GM21515 (cell line): ENCODE measurements at regions not wholly inside any gene's neighbourhood (a gene's known extent, or its start where the extent isn't known, plus 50 kb on each side); places are given as distances from the start of the nearest gene placed in this dataset.
"Not testable (repeated sequence)": the region's sequence is repeated elsewhere in the genome, so short reads cannot be mapped to it uniquely, and the experiment has no call there.

Experiments
- ATAC-seq: cut with Tn5 transposase; IDR thresholded peaks from one replicate; pipeline ENCODE4 v1.9.1; 2021; ENCODE audit not compliant: unreplicated experiment

DNA sequence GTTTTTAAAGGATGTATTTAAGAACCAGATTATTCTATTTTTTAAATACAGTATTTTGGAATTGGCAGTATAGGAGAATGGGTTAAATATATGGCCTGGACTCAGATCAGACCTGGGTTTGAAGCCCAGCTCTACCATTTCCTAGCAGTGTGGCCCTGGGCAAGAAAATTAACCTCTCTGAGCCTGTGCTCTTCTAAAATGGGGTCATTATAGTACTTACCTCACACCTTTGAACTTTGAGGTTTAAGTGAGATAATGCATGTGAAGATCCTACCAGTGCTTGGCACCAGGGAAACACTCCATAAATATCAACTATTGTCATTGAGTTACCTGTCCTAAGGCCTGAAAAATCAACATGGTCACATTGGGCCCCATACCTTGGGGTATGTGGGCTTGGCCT lies 93.4 kb upstream of the WSB1 start:
- no peak for ATAC-seq

DNA sequence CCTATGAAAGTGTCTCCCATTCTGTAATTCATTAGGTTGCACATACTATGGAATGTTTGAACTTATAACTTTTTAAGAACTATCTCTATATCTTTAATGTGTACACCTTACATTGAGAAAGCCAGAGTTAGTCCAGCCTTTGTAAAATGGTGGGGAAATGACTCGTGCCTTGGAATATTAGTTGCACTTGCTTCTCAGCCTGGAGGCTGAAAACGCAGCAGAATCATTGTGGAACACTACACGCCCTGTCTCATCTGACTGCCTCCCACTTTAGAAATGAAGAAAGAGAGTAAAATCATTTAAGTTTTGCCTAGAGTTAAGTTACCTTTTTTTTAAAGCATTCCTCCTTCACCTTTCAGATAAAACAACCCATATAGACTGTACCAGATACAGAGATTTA lies 90.7 kb upstream of the WSB1 start:
- no peak for ATAC-seq

DNA sequence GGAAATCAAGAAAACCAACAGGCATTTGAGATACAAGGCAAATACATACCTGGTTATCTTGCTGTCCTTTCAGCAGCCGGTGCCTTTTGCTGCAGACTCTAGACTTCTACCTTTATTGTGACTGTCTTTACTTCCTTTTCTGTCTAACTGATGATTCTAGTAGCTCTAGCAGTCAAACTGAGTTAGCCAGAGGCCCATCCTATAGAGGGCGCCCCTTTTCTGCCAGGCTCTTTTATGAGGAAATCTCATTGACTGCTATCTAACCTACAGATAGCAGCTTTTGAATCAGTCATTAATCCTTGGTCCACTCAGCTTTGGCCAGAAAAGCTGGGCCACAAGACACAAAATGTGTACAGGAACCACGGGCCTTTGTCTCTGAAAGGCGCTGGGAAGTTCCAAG lies 87.5 kb upstream of the WSB1 start:
- ATAC-seq = no peak

DNA sequence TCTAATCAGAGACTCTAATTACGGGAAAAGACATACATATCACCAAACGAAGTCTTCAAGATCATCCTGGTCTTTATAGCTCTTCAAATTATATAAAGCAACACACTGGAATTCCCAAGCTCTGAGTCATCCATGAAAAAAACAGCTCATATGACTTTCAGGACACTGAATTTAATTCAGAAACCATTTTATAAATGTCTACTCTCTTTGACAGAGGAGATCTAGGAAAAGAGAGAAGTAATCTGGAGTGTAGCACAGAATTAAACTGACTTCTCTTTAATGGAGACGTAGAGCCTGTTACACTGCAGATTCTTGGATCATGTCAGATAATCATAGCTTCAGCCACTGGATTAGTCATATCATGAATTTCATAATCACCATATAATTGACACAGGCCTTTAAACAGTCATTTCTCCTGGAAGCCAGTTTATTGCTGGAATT lies 86.8 kb upstream of the WSB1 start:
- ATAC-seq = no peak

DNA sequence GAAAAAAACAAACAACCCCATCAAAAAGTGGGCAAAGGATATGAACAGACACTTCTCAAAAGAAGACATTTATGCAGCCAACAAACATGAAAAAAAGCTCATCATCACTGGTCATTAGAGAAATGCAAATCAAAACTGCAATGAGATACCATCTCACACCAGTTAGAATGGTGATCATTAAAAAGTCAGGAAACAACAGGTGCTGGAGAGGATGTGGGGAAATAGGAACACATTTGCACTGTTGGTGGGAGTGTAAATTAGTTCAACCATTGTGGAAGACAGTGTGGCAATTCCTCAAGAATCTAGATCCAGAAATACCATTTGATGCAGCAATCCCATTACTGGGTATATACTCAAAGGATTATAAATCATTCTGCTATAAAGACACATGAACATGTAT lies 85.5 kb upstream of the WSB1 start:
- ATAC-seq = not testable (repeated sequence)

DNA sequence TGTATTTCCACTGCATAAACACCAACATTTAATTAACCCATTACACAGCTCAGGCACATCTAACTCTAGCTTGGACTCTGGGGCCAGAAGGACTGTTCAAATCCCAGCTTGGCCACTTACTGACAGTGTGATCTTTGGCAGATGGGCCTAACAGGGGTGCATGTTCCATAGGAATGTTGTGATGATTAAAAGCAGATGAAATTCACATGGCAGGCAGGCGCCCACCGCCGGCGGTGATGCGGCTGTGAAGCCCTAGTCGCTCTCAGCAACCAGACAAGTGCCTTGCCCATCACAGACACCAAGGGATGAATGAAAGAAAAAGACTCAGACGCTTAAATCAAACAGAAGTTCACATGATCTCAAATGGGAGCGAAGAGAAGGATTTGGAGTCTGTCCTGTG lies 84.6 kb upstream of the WSB1 start:
- no peak for ATAC-seq

DNA sequence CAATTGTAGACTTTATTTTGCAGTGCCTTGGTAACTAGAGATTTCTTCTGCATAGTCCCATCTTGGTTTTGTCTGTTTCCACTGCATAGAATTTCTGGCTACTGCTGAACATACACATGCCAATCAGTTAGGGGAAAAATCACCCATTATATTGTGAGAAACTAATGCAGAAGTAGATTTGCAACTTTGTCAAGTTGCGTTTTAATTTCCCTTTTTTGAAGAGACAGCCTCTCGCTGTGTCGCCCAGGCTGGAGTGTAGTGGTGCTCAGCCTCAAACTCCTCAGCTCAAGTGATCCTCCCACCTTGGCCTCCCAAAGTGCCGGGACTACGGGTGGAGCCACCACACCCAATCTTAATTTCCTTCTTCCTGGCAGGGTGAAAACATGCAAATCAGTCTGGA lies 83.1 kb upstream of the WSB1 start:
- not testable (repeated sequence) for ATAC-seq

DNA sequence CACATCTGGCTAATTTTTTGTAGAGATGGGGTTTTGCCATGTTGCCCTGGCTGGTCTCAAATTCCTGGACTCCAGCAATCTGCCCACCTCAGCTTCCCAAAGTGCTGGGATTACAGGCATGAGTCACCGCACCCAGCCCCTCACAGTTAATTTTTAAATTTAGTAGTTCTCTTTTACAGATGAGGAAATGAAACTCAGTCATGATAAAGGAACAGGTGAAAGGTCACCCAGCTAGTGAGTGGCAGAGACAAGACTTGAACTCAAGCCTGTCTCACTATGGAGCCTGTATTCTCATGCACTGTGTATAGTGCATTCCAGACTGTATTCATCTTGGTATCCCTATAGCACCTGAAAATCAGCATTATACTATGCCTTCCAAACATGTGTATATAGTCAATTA lies 77.1 kb upstream of the WSB1 start:
- ATAC-seq = no peak

DNA sequence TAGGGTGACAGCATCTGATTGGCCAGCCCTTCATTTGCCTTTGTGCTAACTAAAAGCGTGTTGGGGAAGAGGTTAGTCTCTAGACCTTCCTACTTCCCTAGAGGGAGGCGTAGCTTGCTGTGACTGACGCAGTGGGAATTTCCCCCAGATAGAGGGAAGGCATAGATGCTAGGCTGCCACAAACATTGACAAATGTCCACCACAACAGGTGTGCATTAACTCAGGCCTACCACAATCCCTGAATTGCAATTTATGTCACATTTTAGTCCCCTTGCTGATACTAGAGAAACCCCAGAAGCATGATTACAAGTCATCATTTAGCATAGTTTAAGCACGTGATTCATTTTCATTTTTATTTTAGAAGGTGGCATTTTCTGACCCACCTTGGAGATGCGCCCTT lies 76.3 kb upstream of the WSB1 start:
- peak; percentile 66 for ATAC-seq

DNA sequence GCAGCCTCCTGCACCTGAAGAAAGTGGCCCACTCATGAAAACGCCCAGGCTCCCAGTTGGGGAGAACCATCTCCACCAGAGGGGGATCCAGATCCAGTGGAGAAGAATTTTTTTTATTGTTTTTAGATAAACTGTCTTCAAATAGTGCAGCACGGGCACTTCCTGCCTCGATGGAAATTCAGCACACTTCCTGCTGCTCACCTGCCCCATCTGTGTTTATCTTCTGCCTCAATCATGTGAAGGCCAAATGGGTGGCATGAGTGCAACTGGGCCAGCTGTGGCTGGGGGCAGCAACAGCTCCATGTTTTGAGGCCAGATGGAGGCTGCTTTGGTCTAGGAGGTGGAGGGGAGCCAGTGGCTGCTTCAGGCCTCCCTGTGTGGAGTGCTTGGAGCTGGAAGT lies 75.9 kb upstream of the WSB1 start:
- peak; percentile 3 for ATAC-seq

DNA sequence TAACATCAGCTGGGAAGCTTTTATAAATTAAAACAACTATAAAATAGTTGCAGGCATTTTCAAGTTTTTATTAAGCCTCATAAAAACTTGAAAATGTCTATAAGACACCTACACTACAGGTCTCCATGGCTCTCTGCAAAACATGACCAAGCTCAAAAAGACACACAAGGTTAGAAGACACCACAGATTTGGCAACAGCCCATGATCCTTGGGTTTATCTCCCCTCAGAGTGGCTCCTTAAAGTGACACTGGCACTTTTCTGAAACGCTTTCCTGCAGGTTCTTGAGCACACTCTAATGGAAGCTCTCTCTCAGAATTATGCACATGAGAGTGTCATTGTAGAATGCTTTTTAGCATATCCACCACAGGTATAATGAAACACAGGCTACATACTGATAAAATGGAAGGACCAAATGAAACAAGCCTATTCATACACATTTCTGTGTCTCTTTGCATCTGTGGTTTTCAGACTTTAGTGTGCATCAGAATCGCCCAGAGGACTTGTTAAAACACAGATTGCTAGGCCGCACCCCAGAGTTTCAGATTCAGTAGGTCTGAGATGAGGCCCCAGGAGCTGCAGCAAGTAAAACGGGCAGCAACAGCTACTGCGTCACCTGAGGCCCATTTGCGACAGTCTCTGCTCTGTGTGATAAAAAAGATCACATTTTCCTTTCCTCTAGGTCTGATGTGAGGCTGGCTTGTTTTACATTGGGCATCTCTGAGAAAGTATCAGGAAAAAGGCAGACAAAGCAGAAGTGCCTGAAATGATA lies 75.0 kb upstream of the WSB1 start:
- peak; percentile 75 for ATAC-seq

DNA sequence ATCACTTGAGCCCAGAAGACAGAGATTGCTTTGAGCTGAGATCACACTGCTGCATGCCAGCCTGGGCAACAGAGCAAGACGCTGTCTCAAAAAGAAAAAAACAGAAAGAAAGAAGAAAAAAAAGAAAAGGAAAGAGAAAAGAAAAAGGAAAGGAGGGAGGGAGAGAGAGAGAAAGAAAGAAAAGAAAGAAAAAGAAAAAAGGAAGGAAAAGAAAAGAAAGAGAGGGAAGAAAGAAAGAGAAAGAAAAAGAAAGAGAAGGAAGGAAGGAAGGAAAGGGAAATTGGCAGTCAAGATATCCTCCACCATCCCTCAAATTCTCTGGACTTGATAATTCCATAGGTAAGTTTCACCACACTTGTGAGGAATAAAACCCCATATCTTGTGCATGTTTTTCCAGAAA lies 71.4 kb upstream of the WSB1 start:
- no peak for ATAC-seq

DNA sequence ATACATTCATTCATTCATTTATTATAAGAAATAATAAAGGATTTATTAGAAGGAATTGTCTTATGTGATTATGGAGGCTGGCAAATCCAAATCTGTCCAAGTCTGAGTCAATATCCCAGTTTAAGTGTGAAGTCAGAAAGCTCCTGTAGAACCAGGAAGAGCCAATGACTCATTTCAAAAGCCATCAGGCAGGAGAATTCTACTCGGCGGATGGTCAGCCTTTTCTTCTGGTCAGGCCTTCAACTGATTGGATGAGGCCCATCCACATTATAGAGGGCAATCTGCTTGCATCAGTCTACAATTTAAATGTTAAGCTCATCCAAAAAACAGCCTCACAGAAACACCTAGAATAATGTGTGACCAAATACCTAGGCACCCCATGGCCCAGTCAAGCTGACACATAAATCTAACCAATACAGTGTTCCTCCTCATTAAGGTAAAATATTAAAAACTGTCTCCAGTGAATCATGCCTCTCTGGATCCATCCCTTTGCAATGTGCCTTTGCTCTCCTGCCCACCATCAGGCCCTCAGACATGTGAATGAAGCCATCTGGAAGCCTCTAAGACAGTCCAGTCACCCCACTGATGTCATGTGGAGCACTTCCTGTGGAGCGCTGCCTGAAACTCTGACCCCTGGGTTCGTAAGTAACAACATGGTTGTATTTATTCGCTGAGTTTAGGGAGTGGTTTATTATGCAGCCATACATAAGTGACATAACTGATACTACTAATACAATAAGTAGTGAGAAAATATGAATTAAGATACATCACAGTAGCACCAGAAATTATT lies 69.2 kb upstream of the WSB1 start:
- no peak for ATAC-seq

DNA sequence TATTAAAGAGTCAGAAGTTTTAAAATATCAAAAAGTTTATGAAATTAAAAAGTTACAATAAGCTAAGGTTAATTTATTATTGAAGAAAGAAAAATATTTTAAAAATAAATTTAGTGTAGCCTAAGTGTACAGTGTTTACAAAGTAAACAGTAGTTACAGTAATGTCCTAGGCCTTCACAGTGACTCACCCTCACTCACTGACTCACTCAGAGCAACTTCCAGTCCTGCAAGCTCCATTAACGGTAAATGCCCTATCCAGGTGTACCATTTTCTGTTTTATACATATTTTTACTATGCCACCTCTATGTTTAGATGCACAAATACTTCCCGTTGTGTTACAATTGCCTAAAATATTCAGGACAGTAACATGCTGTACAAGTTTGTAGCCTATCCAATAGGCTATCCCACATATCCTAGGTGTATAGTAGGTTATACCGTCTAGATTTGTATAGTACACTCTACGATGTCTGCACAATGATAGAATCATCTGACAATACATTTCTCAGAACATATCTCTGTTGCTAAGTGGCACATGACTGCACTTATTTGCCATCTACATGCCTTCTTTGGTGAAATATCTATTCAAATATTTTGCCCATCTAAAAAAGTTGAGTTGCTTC lies 67.2 kb upstream of the WSB1 start:
- no peak for ATAC-seq

DNA sequence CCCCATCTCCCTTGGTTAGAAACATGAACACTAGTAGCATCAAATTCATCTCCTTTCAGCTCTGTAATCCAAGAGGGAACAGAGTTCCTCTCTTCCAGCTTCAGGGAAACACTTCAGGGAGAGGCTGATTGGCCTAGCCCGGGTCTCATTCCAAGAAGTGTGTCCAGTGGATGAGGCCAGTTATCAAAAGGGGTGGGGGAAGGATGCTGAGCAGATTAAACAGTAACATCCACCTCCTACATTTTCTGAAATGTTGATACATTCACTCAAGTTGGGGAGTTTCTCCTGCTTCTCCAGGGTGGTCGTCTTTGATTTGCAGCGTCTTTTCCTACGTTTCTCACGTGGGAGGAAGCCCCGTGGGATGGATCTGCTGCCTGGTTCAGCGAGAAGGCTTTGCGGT lies 62.9 kb upstream of the WSB1 start:
- ATAC-seq = no peak

DNA sequence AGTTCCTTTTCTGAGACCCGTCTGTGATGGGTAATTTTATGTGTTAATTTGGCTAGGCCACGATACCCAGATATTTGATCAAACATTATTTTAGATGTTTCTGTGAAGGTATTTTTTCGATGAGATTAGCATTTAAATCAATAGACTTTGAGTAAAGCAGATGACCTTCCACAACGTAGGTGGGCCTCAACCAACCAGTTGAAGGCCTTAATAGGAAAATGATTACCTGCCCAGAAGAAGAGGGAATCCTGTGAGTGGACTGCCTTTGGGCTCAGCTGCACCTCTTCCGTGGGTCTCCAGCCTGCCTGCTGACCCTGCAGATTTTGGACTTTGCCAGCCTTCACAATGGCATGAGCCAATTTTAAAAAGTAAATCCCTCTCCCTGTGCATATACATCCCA lies 61.6 kb upstream of the WSB1 start:
- no peak for ATAC-seq

DNA sequence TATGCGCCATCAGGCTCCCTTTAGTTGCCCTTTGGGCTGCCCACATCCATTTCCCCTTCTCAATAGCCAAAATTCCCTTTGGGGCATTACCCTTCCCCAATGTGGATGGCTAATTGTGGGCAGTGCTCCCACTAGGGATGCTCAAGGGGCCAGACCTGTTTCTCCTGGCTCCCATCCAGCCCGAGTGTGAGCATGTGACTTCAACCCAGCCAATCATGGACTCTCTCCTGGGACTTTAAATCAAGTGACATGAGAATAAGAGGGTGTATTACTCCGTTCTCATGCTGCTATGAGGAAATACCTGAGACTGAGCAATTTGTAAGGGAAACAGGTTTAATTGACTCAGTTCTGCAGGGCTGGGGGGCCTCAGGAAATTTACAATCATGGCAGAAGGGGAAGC lies 60.9 kb upstream of the WSB1 start:
- ATAC-seq = no peak

DNA sequence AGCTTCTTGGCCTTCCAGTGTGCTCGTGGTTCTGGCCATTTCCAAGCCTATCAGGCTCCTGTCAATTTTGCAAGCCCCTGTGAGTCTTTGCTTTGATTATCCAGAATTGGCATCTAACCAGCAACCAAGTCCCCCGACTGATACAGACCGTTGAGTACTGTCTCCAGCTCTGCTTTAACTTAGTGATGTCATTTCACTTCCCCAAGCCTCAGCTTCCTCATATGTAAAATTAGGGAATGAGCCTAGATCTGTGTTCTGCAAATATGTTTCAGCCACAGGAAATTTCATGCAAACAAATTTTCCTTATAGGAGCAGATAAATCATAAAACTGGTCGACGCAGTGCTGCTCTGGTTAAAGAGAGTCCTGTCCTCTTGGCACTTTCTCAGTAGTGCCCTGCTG lies 60.1 kb upstream of the WSB1 start:
- ATAC-seq = no peak

DNA sequence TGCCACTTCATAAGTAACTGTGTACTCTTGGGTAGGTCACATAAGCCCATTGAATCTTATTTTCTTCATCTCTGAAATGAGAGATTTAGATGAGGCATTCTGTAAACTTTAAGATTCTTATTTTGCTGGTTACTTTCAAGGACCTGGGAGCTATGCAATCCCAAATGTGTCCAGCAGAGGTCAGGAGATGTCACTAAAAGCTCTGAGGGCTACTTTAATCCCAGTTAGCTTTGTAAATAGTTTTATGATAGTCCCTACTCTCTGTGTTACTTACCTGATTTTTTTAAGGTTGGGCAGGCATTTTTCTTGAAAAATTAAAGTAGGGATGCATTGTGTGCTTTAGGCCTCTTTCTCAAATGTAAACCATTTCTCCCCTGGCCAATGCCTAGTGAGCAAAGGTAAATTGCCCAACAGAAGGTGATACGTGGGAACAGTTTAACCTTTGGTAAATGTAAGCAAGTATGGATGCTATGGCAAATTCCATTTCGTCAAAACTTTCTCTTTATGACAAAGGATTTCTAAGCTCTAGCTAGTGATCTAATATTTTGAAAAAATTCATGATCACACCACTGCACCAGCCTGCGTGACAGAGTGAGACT lies 57.1 kb upstream of the WSB1 start:
- ATAC-seq = no peak

DNA sequence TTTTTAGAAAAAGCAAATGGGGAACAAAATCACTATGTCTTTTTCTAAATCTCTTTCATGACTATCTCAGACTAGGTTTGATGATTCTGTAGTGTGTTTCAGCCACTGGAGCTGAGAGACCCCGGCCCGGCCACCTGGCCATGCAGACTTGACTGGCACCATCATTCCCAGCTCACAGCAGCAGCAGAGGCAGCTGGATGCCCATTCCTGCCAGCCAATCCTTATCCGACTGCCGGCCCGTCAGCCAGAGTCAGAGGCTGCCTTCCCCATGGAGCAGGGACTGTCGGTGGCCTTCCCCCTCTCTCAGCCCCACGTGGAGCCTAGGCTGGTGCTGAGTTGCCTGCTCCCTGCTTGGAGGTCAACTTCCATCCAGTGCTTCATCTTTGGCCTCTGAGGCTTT lies 56.0 kb upstream of the WSB1 start:
- no peak for ATAC-seq

DNA sequence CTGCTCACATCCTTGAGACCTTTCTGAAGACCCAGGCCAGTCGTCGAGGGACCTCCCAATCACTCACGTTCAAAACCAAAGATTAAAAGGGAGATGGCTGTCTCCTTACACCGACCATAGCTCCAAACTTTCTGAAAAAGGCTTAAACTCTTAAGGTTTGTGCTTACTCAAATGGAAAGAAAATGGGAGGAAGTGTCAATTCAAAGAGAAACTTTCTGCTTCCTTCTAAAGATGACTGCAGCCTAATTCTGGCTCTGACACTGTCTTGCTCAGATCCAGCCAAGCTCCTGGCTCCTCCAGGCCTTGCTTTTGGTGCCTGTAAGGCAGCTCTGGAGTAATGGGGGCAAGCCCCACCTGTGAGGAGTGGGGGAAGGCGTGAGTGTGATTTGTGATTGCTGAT lies 54.9 kb upstream of the WSB1 start:
- no peak for ATAC-seq

DNA sequence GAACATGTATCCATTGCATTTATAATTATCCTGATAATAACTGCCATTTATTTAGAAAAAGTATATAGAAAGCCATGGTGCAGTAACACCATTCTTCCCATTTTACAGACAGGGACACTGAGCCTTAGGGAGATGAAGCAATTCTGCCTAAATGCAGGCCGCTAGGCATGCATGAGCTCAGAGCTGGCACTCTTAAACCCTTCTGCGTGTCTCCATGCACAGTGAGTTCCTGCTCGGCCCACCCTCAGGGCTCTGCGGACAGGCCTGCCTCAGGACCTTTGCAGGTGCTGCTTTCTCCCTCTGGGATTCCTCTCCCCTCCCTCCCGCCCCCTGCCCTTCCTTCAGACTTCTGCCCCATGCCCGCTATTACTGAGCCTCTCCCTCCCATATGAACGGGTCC lies 54.3 kb upstream of the WSB1 start:
- no peak for ATAC-seq
